Stomach smooth muscle (tissue), 2 donors: ENCODE measurements at regions not wholly inside any gene's neighbourhood (a gene's known extent, or its start where the extent isn't known, plus 50 kb on each side); places are given as distances from the start of the nearest gene placed in this dataset.
"Not testable (repeated sequence)": the region's sequence is repeated elsewhere in the genome, so short reads cannot be mapped to it uniquely, and the experiment has no call there.

Experiments
- H3K27ac ChIP-seq: one replicate; pipeline ENCODE4 v1.7.0; 2013; ENCODE audit warnings: mild to moderate bottlenecking, low read length, inconsistent platforms
- H3K27me3 ChIP-seq, 2 donors: one replicate each; pipeline ENCODE4 v1.7.0; 2013; ENCODE audit warnings: low read length in 2 of 2; ENCODE audit not compliant: insufficient read depth in 2 of 2, control insufficient read depth in 1 of 2
- H3K36me3 ChIP-seq, 2 donors: one replicate each; pipeline ENCODE4 v1.7.0; 2013; ENCODE audit warnings: low read length in 2 of 2; ENCODE audit not compliant: control insufficient read depth in 2 of 2, insufficient read depth in 2 of 2
- H3K4me1 ChIP-seq: one replicate; pipeline ENCODE4 v1.7.0; 2013; ENCODE audit warnings: low read length; ENCODE audit not compliant: control insufficient read depth, insufficient read depth
- H3K4me3 ChIP-seq, 2 donors: one replicate each; pipeline ENCODE4 v1.7.0; 2013; ENCODE audit warnings: low read length in 2 of 2
- H3K9ac ChIP-seq, 2 donors: one replicate each; pipeline ENCODE4 v1.7.0; 2013; ENCODE audit warnings: low read length in 2 of 2, mild to moderate bottlenecking in 1 of 2
- H3K9me3 ChIP-seq, 2 donors: one replicate each; pipeline ENCODE4 v1.7.0; 2013; ENCODE audit warnings: low read length in 2 of 2; ENCODE audit not compliant: control insufficient read depth in 2 of 2
- donor health status: healthy.
- donor health status: Pancreatic carcinoma.

DNA sequence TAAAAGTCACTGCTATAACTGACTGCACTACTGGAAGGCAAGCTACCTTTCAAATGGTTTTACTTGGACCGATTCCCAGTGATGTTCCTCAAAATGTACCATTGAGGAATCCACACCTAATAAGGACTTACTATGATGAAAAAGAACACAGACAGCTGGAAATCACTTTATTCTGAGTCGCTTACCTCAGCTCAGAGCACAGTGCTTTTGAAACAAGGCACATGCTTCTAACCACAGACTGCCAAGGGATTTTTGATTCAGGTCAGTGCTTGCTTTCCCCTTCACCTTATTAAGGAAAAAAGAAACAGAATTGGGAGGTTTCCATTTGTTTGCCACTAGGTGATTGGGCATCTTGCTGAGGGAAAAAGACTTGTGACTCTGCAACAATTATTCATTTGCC lies 707.5 kb upstream of the FSHR start:
- H3K36me3 ChIP-seq: no peaks in the 10 kb centered on the region
- H3K4me3 ChIP-seq: no peak overlapping the region
- H3K9me3 ChIP-seq: no peaks in the 10 kb centered on the region
- H3K27ac ChIP-seq: no peak overlapping the region
- H3K27me3 ChIP-seq: no peaks in the 10 kb centered on the region
- no peaks in the 10 kb centered on the region for H3K4me1 ChIP-seq
- no peak overlapping the region for H3K9ac ChIP-seq

DNA sequence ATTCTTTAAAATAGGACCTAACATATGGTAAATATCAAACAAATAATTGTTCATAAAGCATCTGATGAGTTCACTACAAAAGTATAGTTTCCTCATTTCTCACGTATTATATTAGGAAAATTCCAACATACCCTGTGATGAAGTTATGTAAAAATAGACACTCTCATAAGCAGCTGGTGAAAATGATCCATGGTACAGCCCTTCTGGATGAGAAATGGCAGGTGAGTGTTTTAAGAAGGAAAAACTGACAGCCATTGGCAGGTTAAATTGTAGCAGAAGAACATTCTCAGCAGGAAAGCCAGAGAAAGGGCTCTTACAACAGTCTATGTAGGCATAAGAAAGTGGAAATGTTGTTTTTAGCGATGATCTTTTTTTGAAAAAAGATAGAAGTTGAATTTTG lies 706.5 kb upstream of the FSHR start:
- H3K27ac ChIP-seq: no peak overlapping the region
- H3K4me3 ChIP-seq: no peak overlapping the region
- no peaks in the 10 kb centered on the region for H3K36me3 ChIP-seq
- H3K9ac ChIP-seq: no peak overlapping the region
- H3K4me1 ChIP-seq: no peaks in the 10 kb centered on the region
- H3K9me3 ChIP-seq: no peaks in the 10 kb centered on the region
- no peaks in the 10 kb centered on the region for H3K27me3 ChIP-seq

DNA sequence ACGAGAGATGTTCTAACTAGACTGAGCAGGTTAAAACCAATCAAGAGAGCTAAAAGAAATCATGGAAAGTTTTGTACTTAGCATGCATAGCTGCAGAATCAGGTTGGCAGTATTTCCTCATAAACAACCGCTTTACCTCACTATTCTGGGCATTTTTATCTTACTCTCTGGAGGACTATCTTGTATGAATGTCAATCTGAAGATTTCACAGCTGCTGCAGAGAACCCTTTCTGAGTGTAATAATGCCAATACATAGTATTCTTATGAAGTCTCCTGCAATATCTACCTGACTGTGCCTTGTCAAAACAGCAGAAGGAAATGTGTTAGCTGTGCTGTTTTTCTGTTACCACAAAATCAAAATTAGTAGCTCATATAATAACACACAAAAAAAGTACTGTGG lies 705.9 kb upstream of the FSHR start:
- Histone ChIP-seq H3K4me3 (no peak overlapping the region), H3K4me1 (no peaks in the 10 kb centered on the region), H3K27me3 (no peaks in the 10 kb centered on the region), H3K27ac (no peak overlapping the region), H3K36me3 (no peaks in the 10 kb centered on the region), H3K9ac (no peak overlapping the region), H3K9me3 (no peaks in the 10 kb centered on the region)

DNA sequence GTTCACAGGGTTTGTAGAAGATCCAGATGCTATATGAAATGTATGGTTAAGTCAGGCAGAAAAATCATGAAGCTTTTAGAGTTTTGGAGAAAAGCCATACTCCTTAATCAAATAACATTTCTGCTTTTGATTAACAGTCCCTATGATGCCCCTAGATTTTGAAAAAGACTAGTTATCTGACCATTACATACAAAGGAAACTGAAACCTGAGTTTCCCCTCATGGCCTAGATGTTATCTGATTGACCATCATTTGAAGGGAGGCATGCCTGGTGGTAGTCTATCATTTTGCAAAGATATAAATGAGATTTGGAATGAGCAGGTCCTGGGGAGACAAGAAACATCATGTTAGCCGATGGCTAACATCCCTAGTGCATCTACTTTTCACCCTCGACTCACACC lies 704.3 kb upstream of the FSHR start:
- Histone ChIP-seq H3K27ac (no peak overlapping the region), H3K9ac (no peak overlapping the region)

DNA sequence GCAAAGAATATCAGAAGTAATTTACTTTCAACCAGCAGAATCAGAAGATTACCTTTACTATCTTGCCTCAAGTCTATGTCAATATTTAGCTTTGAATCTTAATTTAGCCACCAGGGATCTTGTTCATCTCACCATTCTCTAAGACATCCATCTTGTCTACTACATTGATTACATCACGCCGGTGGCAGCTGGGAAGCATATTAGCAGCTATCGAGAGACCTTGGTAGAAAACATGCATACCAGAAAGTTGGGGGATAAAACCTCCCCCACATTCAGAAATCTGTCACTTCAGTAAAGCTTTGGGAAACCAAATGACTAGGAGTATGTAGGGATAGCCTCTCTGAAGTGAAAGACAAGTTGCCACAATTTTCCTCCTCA lies 703.8 kb upstream of the FSHR start:
- Histone ChIP-seq H3K4me1 (no peaks in the 10 kb centered on the region), H3K4me3 (no peak overlapping the region), H3K9me3 (no peaks in the 10 kb centered on the region), H3K27me3 (no peaks in the 10 kb centered on the region), H3K36me3 (no peaks in the 10 kb centered on the region), H3K27ac (no peak overlapping the region), H3K9ac (no peak overlapping the region)

More for the DNA sequence above, 704.3 kb upstream of the FSHR start:
- Histone ChIP-seq H3K4me1 (no peaks in the 10 kb centered on the region), H3K27me3 (no peaks in the 10 kb centered on the region), H3K36me3 (no peaks in the 10 kb centered on the region), H3K9me3 (no peaks in the 10 kb centered on the region), H3K4me3 (no peak overlapping the region)

DNA sequence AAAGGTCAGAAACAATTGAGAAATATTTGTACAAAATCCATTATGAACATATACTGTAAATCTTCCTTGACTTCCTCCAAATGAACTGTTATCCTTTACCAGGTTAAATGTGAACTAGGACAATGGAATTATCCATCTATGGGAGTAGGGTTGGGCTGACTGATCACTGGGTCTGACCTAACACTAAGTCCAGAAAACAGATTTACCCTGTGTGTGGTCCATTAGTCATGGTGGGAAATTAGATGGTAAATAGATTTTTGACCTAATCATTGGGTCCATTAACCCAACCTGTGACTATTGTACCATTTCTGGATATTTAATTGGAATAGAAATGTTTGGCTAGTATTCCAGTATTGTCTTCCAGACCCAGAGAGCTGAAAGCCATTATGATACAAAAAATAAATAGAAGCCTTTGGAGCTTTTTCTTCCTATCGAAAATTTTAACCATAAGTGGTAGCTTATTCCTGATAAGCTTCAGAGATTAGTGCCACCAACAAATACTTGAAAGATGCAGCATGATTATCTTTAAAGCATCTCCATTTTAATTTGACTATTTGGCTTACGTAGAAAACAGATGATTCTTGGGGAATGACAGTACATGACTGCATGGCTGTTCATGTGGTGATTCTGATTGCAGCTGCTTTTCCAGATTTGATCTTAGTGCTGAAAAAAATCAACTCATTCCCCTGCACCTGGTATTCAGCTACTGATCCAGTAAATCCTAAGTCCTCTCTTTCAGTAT lies 703.2 kb upstream of the FSHR start:
- Histone ChIP-seq H3K9me3 (no peaks in the 10 kb centered on the region), H3K9ac (no peak overlapping the region), H3K27me3 (no peaks in the 10 kb centered on the region), H3K4me3 (no peak overlapping the region), H3K36me3 (no peaks in the 10 kb centered on the region), H3K27ac (no peak overlapping the region), H3K4me1 (no peaks in the 10 kb centered on the region)

DNA sequence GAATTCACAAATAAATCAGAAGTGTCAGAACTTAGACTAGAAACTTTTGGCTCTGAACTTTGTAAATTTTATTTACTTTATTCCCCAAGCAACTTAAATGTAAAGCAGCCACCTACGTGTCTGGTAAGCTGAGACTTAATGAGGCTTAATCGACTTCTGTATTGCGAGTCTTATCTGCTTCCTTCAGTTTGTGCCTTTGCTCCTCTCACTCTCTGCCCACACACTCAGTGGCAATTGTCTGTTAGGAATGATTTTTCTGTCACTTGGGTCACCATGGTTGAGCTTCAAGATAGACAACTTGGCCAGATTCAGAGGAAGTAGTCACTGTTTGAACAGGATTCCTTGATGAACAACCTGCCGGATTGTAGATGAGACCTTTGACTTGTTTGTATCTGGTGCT lies 691.4 kb upstream of the FSHR start:
- Histone ChIP-seq H3K36me3 (no peaks in the 10 kb centered on the region), H3K4me1 (no peaks in the 10 kb centered on the region), H3K9me3 (no peaks in the 10 kb centered on the region), H3K27ac (no peak overlapping the region), H3K27me3 (no peaks in the 10 kb centered on the region), H3K4me3 (no peak overlapping the region), H3K9ac (no peak overlapping the region)

DNA sequence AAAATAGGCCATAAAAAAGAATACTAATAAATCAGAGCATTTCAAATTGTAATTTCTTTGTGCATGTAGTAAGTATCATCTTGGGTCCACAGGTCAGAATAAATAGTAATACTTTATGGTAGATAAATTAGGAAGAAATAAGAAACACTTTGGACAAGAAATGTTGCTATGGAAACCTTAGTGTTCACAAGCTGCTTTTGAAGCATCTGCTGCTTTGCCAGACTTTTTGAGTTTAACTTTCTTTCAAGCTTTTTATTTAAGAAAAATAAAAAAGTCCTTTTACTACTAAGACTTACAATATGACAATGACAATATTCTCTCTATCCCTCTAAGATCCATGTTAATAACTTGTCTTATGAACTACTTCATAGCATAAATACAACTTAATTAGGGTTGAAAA lies 690.7 kb upstream of the FSHR start:
- Histone ChIP-seq H3K9me3 (no peaks in the 10 kb centered on the region), H3K27ac (no peak overlapping the region), H3K4me1 (no peaks in the 10 kb centered on the region), H3K4me3 (no peak overlapping the region), H3K27me3 (no peaks in the 10 kb centered on the region), H3K36me3 (no peaks in the 10 kb centered on the region), H3K9ac (no peak overlapping the region)

DNA sequence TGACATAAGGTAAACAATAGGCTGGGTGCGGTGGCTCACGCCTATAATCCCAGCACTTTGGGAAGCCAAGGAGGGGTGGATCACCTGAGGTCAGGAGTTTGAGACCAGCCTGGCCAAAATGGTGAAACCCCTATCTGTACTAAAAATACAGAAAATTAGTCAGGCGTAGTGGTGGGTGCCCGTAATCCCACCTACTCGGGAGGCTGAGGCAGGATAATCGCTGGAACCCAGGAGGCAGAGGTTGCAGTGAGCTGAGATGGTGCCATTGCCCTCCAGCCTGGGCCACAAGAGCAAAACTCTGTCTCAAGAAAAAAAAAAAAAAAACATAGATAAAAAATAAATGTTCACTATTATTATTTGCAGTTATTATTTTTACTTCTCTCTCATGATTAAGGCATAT lies 689.8 kb upstream of the FSHR start:
- H3K9ac ChIP-seq, H3K36me3 ChIP-seq, H3K27ac ChIP-seq, H3K4me3 ChIP-seq, H3K4me1 ChIP-seq, H3K27me3 ChIP-seq, H3K9me3 ChIP-seq: not testable (repeated sequence)

DNA sequence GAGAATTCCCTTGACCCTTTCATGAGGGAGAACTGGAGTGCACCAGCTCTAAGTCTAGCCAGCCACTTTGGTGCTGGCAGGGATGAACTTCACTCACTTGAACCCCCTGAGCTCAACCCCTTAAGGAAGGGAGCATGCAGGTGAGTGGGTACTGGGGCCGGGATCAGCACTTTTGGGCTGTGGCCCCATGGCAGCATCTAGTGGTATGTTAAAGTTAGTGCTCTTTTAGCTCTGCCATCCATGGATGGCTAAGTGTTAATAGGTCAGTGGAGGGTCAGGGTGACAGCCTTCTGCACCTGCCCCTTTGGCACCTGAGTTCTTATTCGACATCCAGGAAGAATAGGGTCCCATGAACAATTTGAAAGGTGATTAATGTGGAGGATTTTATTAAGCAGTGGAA lies 689.0 kb upstream of the FSHR start:
- Histone ChIP-seq H3K9ac (no peak overlapping the region), H3K36me3 (no peaks in the 10 kb centered on the region), H3K4me3 (no peak overlapping the region), H3K4me1 (no peaks in the 10 kb centered on the region), H3K9me3 (no peaks in the 10 kb centered on the region), H3K27me3 (no peaks in the 10 kb centered on the region), H3K27ac (no peak overlapping the region)

DNA sequence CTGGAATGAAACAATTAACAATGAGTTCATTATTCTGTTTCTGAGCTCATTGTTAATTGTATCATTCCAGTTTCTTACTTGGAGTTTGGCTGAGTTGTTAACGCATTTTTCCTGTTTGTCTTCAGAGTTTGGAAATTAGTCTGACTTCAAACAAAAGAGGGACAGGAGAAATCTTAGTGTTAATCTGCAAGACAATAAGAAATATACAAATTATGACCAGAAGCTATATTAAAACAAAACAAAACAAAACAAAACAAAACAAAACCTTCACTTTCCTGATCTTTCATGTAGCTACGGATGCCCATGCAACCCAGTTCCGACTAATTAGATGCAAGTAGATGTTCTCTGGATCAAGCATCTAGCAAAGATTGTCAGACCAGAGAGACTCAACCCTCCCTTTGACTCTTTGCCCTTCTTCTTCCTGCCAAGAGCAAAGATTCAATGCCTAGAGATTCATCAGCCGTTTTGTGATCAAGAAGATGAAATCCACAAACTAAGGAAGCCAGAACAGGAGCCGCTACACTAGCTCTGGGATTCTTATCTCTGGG lies 686.2 kb upstream of the FSHR start:
- Histone ChIP-seq H3K9me3 (no peaks in the 10 kb centered on the region), H3K4me3 (no peak overlapping the region), H3K4me1 (no peaks in the 10 kb centered on the region), H3K36me3 (no peaks in the 10 kb centered on the region), H3K27ac (no peak overlapping the region), H3K27me3 (no peaks in the 10 kb centered on the region), H3K9ac (no peak overlapping the region)
